Heart left ventricle (tissue), 16 donors: ENCODE measurements at regions not wholly inside any gene's neighbourhood (a gene's known extent, or its start where the extent isn't known, plus 50 kb on each side); places are given as distances from the start of the nearest gene placed in this dataset.

Experiments
- ATAC-seq, 4 donors: fragments of 200-7000 bp; cut with Tn5 transposase; one replicate each; pipeline ENCODE4 v1.9.1; 2020 to 2022; ENCODE audit warnings: moderate library complexity in 4 of 4, mild to moderate bottlenecking in 3 of 4, moderate number of reproducible peaks in 1 of 4
- DNase-seq, 5 donors: peaks; one replicate each; pipeline ENCODE4 v3.0.0-alpha.2; 2020
- H3K27ac ChIP-seq, 12 donors: fragments of 200-600 bp; sonication (generic) in 4 of 12; one replicate each; pipeline versions ENCODE4 v1.5.0 to v1.8.0; 2016 to 2022; ENCODE audit warnings: mild to moderate bottlenecking in 2 of 12
- H3K27me3 ChIP-seq, 9 donors: fragments of 200-600 bp; sonication (generic) in 2 of 9; one replicate each; pipeline versions ENCODE4 v1.5.1 to v1.8.0; 2016 to 2022; ENCODE audit warnings: mild to moderate bottlenecking in 3 of 9
- H3K36me3 ChIP-seq, 9 donors: fragments of 200-600 bp; sonication (generic) in 2 of 9; one replicate each; pipeline versions ENCODE4 v1.5.0 to v1.8.0; 2018 to 2022; ENCODE audit warnings: mild to moderate bottlenecking in 2 of 9
- H3K4me1 ChIP-seq, 12 donors: fragments of 200-600 bp; sonication (generic) in 4 of 12; one replicate each; pipeline versions ENCODE4 v1.5.0 to v1.8.0; 2016 to 2022; ENCODE audit warnings: mild to moderate bottlenecking in 3 of 12
- H3K4me3 ChIP-seq, 12 donors: fragments of 200-600 bp; sonication (generic) in 4 of 12; one replicate each; pipeline versions ENCODE4 v1.5.0 to v1.8.0; 2017 to 2022; ENCODE audit warnings: mild to moderate bottlenecking in 9 of 12, moderate library complexity in 4 of 12
- H3K9me3 ChIP-seq, 12 donors: fragments of 200-600 bp; sonication (generic) in 4 of 12; one replicate each; pipeline versions ENCODE4 v1.5.0 to v1.8.0; 2016 to 2022; ENCODE audit warnings: mild to moderate bottlenecking in 1 of 12
- CTCF ChIP-seq, 12 donors: fragments of 200-600 bp; sonication (generic) in 4 of 12; IDR thresholded peaks; one replicate each; pipeline versions ENCODE4 v1.5.0 to v1.8.0; 2018 to 2022; ENCODE audit warnings: antibody characterized with exemption in 12 of 12, mild to moderate bottlenecking in 5 of 12
- POLR2A ChIP-seq, 2 donors: fragments of 450-650 bp; IDR thresholded peaks; one replicate each; pipeline ENCODE4 v1.6.1; 2017; ENCODE audit warnings: antibody characterized with exemption in 2 of 2, mild to moderate bottlenecking in 2 of 2, moderate library complexity in 2 of 2
- WGBS, 4 donors: extraction: QIAGEN DNeasy Blood & Tissue Kit in 2 of 4; methylation state at CpG; one replicate each; pipeline versions ENCODE4 v1.1.5 to v1.1.7; 2013 to 2018; 5-methylcytosine and 5-hydroxymethylcytosine counted together
- intact Hi-C, 10 donors: fragments of 100-400 bp; cut with DNase I; formaldehyde crosslinking; loops; one replicate each; pipeline versions ENCODE4 v1.11.1 to v1.14.2; 2022
- donor health status: ischemic (EF 13 %, LVEDD 7.1; RV severe dilation, severe dysfunction).
- donor health status: healthy with polysubstance abuse.
- donor health status: DM: no; HTN: yes; CAD: no.
- donor health status: DM: no; HTN: no; CAD: no.
- donor health status: ischemic (EF 25% LVEDD 6.9; RV normal size, moderate dysfunction).
- donor health status: ischemic (EF 25% LVEDD 5.7; RV mildly dilated, moderate dysfunction).
- donor health status: healthy.
- donor health status: DM: yes; HTN: yes; CAD: no.
- donor health status: ischemic (EF 35%, LVEDD 5.7; RV mildly dilated, moderate dysfunction).
- donor health status: nonischemic (EF 11% LVEDD 7.7; RV severe dilation, severe dysfunction).
- donor health status: DM: yes; HTN: yes; CAD: no.
- donor health status: PGD.
- donor health status: ischemic (EF 29% LVEDD 5.4; RV normal size, mild dysfunction).
- donor health status: nonischemic (EF 23%, LVEDD 6.1; RV moderate dilation, normal function).

DNA sequence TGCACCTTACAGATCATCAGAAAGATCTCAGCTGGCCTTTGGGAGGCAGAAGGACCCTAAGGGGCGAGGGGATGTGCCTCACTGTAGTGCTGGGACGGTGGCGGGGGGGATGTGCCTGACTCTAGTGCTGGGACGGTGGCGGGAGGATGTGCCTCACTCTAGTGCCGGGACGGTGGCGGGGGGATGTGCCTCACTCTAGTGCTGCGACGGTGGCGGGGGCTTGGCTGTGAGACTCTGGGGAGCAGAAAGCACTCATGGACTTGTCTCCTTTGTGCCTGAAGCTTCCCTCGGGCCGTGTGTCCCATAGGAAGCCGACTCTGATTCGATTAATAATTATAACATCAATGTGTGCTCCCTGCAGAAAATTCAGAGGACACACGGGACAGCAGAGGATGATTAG is 126.6 kb downstream of the ZNF664 start:
- ATAC-seq (no peak), DNase-seq (no peak)
- no peaks in the 10 kb centered on the region for H3K9me3 ChIP-seq
- peaks cover 0 to 5% (median 0%) of the 10 kb centered on the region in 9 donors for H3K27me3 ChIP-seq
- no peak for TF ChIP-seq CTCF (IDR thresholded peaks at IDR 0.05)
- no peak for TF ChIP-seq POLR2A (IDR thresholded peaks at IDR 0.05)
- no peaks in the 10 kb centered on the region for H3K36me3 ChIP-seq
- 84 to 94% (median 89%) methylated on average over 16 of the region's 16 CpGs for WGBS, 4 donors
- H3K4me1 ChIP-seq, result no peaks in the 10 kb centered on the region
- intact Hi-C loops, result no loop called here
- H3K4me3 ChIP-seq, result no peak overlapping the region
- no peak overlapping the region for H3K27ac ChIP-seq

- Histone ChIP-seq H3K36me3 (no peaks in the 10 kb centered on the region), H3K4me3 (no peak overlapping the region), H3K9me3 (no peaks in the 10 kb centered on the region), H3K27ac (no peak overlapping the region), H3K27me3 (peaks cover 0 to 5% (median 0%) of the 10 kb centered on the region in 9 donors), H3K4me1 (no peaks in the 10 kb centered on the region)
- no peak for TF ChIP-seq POLR2A (IDR thresholded peaks at IDR 0.05)
- intact Hi-C loops, result no loop called here
- 87 to 90% (median 90%) methylated on average over 24 to 26 of the region's 26 CpGs for WGBS, 4 donors
- DNase-seq (no peak), ATAC-seq (no peak)
These were observed 127.7 kb downstream of the ZNF664 start for GRCh38 chr12:124100572-124101178.

DNA sequence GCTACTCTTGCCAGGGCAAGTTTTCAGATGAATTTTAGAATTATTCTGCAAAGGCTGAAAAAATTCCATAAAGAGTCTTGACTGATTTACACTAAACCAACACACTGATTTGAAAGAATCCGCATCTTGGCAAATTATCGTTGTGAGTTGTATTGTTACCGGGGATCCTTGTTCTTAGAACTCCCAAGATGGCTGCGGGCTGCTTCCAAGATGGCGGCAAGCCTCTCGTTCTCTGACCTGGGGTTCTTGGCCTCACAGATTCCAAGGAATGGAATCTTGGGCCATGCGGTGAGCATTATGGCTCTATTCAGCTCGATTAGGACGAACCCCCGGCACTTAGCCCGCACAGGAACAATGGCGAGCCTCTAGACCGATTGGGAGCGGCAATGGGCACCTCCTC is 132.5 kb downstream of the ZNF664 start:
- H3K4me3 ChIP-seq, result no peak overlapping the region
- H3K36me3 ChIP-seq, result no peaks in the 10 kb centered on the region
- ATAC-seq, result no peak
- H3K9me3 ChIP-seq, result no peaks in the 10 kb centered on the region
- H3K27me3 ChIP-seq, result no peaks in the 10 kb centered on the region
- no peak for DNase-seq
- intact Hi-C loops, result no loop called here
- 88 to 93% (median 91%) methylated on average over 14 of the region's 14 CpGs for WGBS, 4 donors
- H3K27ac ChIP-seq, result no peak overlapping the region
- no peaks in the 10 kb centered on the region for H3K4me1 ChIP-seq
- TF ChIP-seq CTCF (IDR thresholded peaks at IDR 0.05), result no peak
- no peak for TF ChIP-seq POLR2A (IDR thresholded peaks at IDR 0.05)

DNA sequence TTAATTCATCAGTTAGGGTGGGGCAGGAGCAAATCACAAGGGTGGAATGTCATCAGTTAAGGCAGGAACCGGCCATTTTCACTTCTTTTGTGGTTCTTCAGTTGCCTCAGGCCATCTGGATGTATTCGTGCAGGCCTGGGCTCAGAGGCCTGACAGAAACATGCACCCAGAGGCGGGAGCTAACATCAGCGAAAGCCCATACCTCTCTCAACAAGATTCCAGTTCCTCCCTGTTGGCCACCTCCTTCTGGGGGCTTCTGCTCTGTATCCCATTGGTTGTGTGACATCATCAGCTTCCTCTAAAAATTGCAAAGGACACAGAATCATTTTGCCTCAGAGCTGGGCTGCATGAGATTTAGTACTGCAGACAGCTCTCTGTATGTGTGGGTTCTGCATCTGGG is 134.3 kb downstream of the ZNF664 start:
- H3K27ac ChIP-seq, result no peak overlapping the region
- no peaks in the 10 kb centered on the region for H3K36me3 ChIP-seq
- H3K4me3 ChIP-seq, result no peak overlapping the region
- WGBS, 4 donors, result 85 to 97% (median 89%) methylated on average over 4 of the region's 4 CpGs
- DNase-seq (no peak), ATAC-seq (no peak)
- no peaks in the 10 kb centered on the region for H3K27me3 ChIP-seq
- no peaks in the 10 kb centered on the region for H3K4me1 ChIP-seq
- intact Hi-C loops, result no loop called here
- no peak for TF ChIP-seq POLR2A (IDR thresholded peaks at IDR 0.05)
- no peak for TF ChIP-seq CTCF (IDR thresholded peaks at IDR 0.05)
- H3K9me3 ChIP-seq, result no peaks in the 10 kb centered on the region

DNA sequence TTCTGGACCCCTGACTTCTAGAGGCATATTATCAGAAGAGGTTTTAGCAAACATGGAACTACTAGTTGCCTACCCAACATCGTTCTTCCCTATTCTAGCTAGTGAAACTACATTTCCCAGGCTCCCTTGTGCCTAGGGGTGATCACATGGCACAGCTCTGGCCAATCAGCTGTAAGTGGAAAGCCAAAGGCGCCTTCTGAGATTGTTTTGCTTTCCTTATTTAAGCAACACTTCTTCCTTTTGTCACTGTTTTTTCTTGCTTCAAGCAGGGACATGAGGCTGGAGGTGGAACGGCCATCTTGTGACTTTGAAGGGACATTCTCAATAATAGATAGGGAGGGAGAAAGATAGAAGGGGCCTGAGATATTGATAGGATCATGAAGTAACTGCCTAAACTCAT is 136.7 kb downstream of the ZNF664 start:
- TF ChIP-seq CTCF (IDR thresholded peaks at IDR 0.05), result no peak
- TF ChIP-seq POLR2A (IDR thresholded peaks at IDR 0.05), result no peak
- intact Hi-C loops, result no loop called here
- no peaks in the 10 kb centered on the region for H3K27me3 ChIP-seq
- no peaks in the 10 kb centered on the region for H3K4me1 ChIP-seq
- ATAC-seq, result peak in 2 of 4 donors; percentile 33 to 48
- no peaks in the 10 kb centered on the region for H3K36me3 ChIP-seq
- peaks cover 0 to 7% (median 0%) of the 10 kb centered on the region in 12 donors for H3K9me3 ChIP-seq
- no peak overlapping the region for H3K27ac ChIP-seq
- no peak for DNase-seq
- WGBS, 4 donors, result 58 to 67% (median 67%) methylated on average over 3 of the region's 3 CpGs
- no peak overlapping the region for H3K4me3 ChIP-seq
